PC-3 (cell line): ENCODE measurements at regions not wholly inside any gene's neighbourhood (a gene's known extent, or its start where the extent isn't known, plus 50 kb on each side); places are given as distances from the start of the nearest gene placed in this dataset.

Experiments used
- EZH2 ChIP-seq: fragments of 300-600 bp; sonication (generic); IDR thresholded peaks from one replicate; pipeline ENCODE4 v1.6.1; 2017; ENCODE audit warnings: antibody characterized with exemption, mild to moderate bottlenecking, low read length; ENCODE audit not compliant: unreplicated experiment
- TF ChIP-seq, protein P1 (sequence below): fragments of 300-600 bp; sonication (generic); conservative IDR thresholded peaks from 2 replicates; pipeline ENCODE4 v1.5.1; 2017; ENCODE audit warnings: antibody characterized with exemption, low read depth, mild to moderate bottlenecking, low read length

GRCh38 chr7:153852261-153852660 is 199.9 kb upstream of the DPP6 start:
- TF ChIP-seq, protein P1, sequence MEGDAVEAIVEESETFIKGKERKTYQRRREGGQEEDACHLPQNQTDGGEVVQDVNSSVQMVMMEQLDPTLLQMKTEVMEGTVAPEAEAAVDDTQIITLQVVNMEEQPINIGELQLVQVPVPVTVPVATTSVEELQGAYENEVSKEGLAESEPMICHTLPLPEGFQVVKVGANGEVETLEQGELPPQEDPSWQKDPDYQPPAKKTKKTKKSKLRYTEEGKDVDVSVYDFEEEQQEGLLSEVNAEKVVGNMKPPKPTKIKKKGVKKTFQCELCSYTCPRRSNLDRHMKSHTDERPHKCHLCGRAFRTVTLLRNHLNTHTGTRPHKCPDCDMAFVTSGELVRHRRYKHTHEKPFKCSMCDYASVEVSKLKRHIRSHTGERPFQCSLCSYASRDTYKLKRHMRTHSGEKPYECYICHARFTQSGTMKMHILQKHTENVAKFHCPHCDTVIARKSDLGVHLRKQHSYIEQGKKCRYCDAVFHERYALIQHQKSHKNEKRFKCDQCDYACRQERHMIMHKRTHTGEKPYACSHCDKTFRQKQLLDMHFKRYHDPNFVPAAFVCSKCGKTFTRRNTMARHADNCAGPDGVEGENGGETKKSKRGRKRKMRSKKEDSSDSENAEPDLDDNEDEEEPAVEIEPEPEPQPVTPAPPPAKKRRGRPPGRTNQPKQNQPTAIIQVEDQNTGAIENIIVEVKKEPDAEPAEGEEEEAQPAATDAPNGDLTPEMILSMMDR, result no peak
- TF ChIP-seq EZH2, result no peak
